SK-N-SH (cell line): ENCODE measurements at regions not wholly inside any gene's neighbourhood (a gene's known extent, or its start where the extent isn't known, plus 50 kb on each side); places are given as distances from the start of the nearest gene placed in this dataset.

Experiments used
- CTCF ChIA-PET: fragments of 300-600, 350-600 bp; formaldehyde crosslinking; extraction: SDS; loops from one replicate; lab custom pipeline; 2021; lab: Yijun Ruan, JAX
- POLR2A ChIA-PET: fragments of 350-600 bp; sonication (Branson Sonifier 250); formaldehyde crosslinking; extraction: SDS; loops from one replicate; lab custom pipeline; 2020; ENCODE audit warnings: antibody characterized with exemption, inconsistent platforms; lab: Yijun Ruan, JAX
- DNase-seq: peaks from one replicate; pipeline ENCODE4 v3.0.0; 2012
- H2AFZ ChIP-seq: fragments of 200-600 bp; sonication (generic); 2 replicates; pipeline ENCODE4 v1.8.1; 2016; ENCODE audit warnings: antibody characterized with exemption, mild to moderate bottlenecking, low read depth
- H3F3A ChIP-seq: fragments of 200-600 bp; sonication (generic); replicated peaks from 2 replicates; pipeline ENCODE3; 2016; ENCODE audit warnings: antibody characterized with exemption, mild to moderate bottlenecking; ENCODE audit not compliant: insufficient read depth
- H3K27ac ChIP-seq, 2 experiments: fragments of 200-500 bp in 1 of 2; fragments of 200-600 bp in 1 of 2; sonication (Bioruptor generic) in 1 of 2; sonication (generic), shearing (Covaris generic) in 1 of 2; 2 replicates each; pipeline versions ENCODE4 v1.5.1 to v1.6.1; 2014 to 2016; ENCODE audit warnings: low read depth in 2 of 2, inconsistent platforms in 1 of 2, low read length in 1 of 2, mild to moderate bottlenecking in 1 of 2, mixed read lengths in 1 of 2
- H3K27me3 ChIP-seq: fragments of 200-600 bp; sonication (generic), shearing (Covaris generic); 2 replicates; pipeline ENCODE4 v1.6.1; 2016; ENCODE audit warnings: mixed run types; ENCODE audit not compliant: insufficient read depth
- H3K36me3 ChIP-seq, 2 experiments: fragments of 200-500 bp in 1 of 2; fragments of 200-600 bp in 1 of 2; sonication (Bioruptor generic) in 1 of 2; sonication (generic) in 1 of 2; replicated peaks in 1 of 2; 2 replicates each; pipeline versions ENCODE3 to v1.5.1; 2014 to 2016; ENCODE audit warnings: low read length in 1 of 2, mild to moderate bottlenecking in 1 of 2; ENCODE audit not compliant: insufficient read depth in 2 of 2, control insufficient read depth in 1 of 2
- H3K4me1 ChIP-seq, 2 experiments: fragments of 200-500 bp in 1 of 2; fragments of 200-600 bp in 1 of 2; sonication (Bioruptor generic) in 1 of 2; sonication (generic), shearing (Covaris generic) in 1 of 2; 2 replicates each; pipeline versions ENCODE4 v1.5.1 to v1.6.1; 2014 to 2016; ENCODE audit warnings: low read depth in 1 of 2, low read length in 1 of 2, mixed run types in 1 of 2; ENCODE audit not compliant: insufficient read depth in 2 of 2, control insufficient read depth in 1 of 2
- H3K4me2 ChIP-seq: fragments of 200-600 bp; sonication (generic), shearing (Covaris generic); 2 replicates; pipeline ENCODE4 v1.6.1; 2017; ENCODE audit warnings: mixed run types
- H3K4me3 ChIP-seq, 2 experiments: fragments of 200-500 bp in 1 of 2; fragments of 200-600 bp in 1 of 2; sonication (Bioruptor generic) in 1 of 2; sonication (generic), shearing (Covaris generic) in 1 of 2; 2 replicates each; pipeline versions ENCODE4 v1.5.1 to v1.8.1; 2014 to 2016; ENCODE audit warnings: low read depth in 2 of 2, inconsistent platforms in 1 of 2, low read length in 1 of 2, mild to moderate bottlenecking in 1 of 2, mixed read lengths in 1 of 2, moderate library complexity in 1 of 2
- H3K79me2 ChIP-seq: fragments of 200-600 bp; sonication (generic); 2 replicates; pipeline ENCODE4 v1.8.1; 2017; ENCODE audit warnings: mild to moderate bottlenecking; ENCODE audit not compliant: insufficient read depth
- H3K9ac ChIP-seq: fragments of 200-600 bp; sonication (generic); 2 replicates; pipeline ENCODE4 v1.6.1; 2017; ENCODE audit warnings: mixed run types
- H3K9me2 ChIP-seq: fragments of 200-600 bp; sonication (generic); 2 replicates; pipeline ENCODE4 v1.6.1; 2017; ENCODE audit warnings: mixed run types
- H3K9me3 ChIP-seq: fragments of 200-600 bp; sonication (generic); 2 replicates; pipeline ENCODE4 v1.6.1; 2017; ENCODE audit warnings: mixed run types, mild to moderate bottlenecking, moderate library complexity
- H4K20me1 ChIP-seq: fragments of 200-600 bp; sonication (generic); 2 replicates; pipeline ENCODE4 v1.6.1; 2017; ENCODE audit warnings: mild to moderate bottlenecking, mixed run types; ENCODE audit not compliant: insufficient read depth
- CTCF ChIP-seq: fragments of 200-600 bp; sonication (generic); IDR thresholded peaks from 2 replicates; pipeline ENCODE4 v1.6.1; 2017; ENCODE audit warnings: antibody characterized with exemption, mild to moderate bottlenecking, moderate library complexity
- EZH2phosphoT487 ChIP-seq: fragments of 200-600 bp; sonication (generic); IDR thresholded peaks from 2 replicates; pipeline ENCODE4 v1.6.1; 2017; ENCODE audit warnings: low read depth, mixed run types, mild to moderate bottlenecking, antibody characterized with exemption, moderate library complexity, borderline replicate concordance
- FOSL2 ChIP-seq: IDR thresholded peaks from 2 replicates; pipeline ENCODE4 v1.4.0; 2012; ENCODE audit warnings: low read depth, mild to moderate bottlenecking, moderate library complexity, borderline replicate concordance
- FOXJ3 ChIP-seq: sonication (generic); formaldehyde crosslinking; IDR thresholded peaks from 2 replicates; pipeline ENCODE4 v1.5.1; 2020; ENCODE audit warnings: mild to moderate bottlenecking, missing genetic modification reagents
- FOXM1 ChIP-seq: IDR thresholded peaks from 2 replicates; pipeline ENCODE4 v1.4.0; 2012; ENCODE audit warnings: low read depth, mild to moderate bottlenecking
- GABPA ChIP-seq: IDR thresholded peaks from 2 replicates; pipeline ENCODE4 v1.4.0; 2012; ENCODE audit warnings: low read depth, mild to moderate bottlenecking
- GATA2 ChIP-seq: sonication (generic); formaldehyde crosslinking; IDR thresholded peaks from 2 replicates; pipeline ENCODE4 v1.5.0; 2020; ENCODE audit warnings: mild to moderate bottlenecking, missing genetic modification reagents
- IRF3 ChIP-seq: fragments of 150-350 bp; IDR thresholded peaks from 2 replicates; pipeline ENCODE4 v1.6.1; 2016; ENCODE audit warnings: mild to moderate bottlenecking, low read depth, low read length
- JUND ChIP-seq: IDR thresholded peaks from 2 replicates; pipeline ENCODE4 v1.4.0; 2012
- MEF2A ChIP-seq: IDR thresholded peaks from 2 replicates; pipeline ENCODE4 v1.4.0; 2012; ENCODE audit warnings: low read depth, borderline replicate concordance
- MXI1 ChIP-seq: IDR thresholded peaks from 2 replicates; pipeline ENCODE4 v1.6.1; 2012; ENCODE audit warnings: mild to moderate bottlenecking, low read depth, low read length, improper control_type of control experiment
- NFIC ChIP-seq: IDR thresholded peaks from 2 replicates; pipeline ENCODE4 v1.4.0; 2012; ENCODE audit warnings: borderline replicate concordance
- RCOR1 ChIP-seq: fragments of 150-350 bp; IDR thresholded peaks from 2 replicates; pipeline ENCODE4 v1.6.1; 2017; ENCODE audit warnings: antibody characterized with exemption, low read length
- REST ChIP-seq: IDR thresholded peaks from 2 replicates; pipeline ENCODE4 v1.6.1; 2012; ENCODE audit warnings: mild to moderate bottlenecking, low read depth, low read length, moderate library complexity
- RXRA ChIP-seq: IDR thresholded peaks from 2 replicates; pipeline ENCODE4 v1.4.0; 2012; ENCODE audit warnings: low read depth, mild to moderate bottlenecking, borderline replicate concordance
- SIN3A ChIP-seq: IDR thresholded peaks from 2 replicates; pipeline ENCODE4 v1.6.1; 2012; ENCODE audit warnings: low read depth, mild to moderate bottlenecking, low read length, moderate library complexity, borderline replicate concordance
- TAF1 ChIP-seq: IDR thresholded peaks from 2 replicates; pipeline ENCODE4 v1.6.1; 2012; ENCODE audit warnings: low read depth, mild to moderate bottlenecking, low read length, moderate library complexity, borderline replicate concordance
- USF1 ChIP-seq: IDR thresholded peaks from 2 replicates; pipeline ENCODE4 v1.4.0; 2012; ENCODE audit warnings: low read depth, borderline replicate concordance
- WGBS: methylation state at CpG from one replicate; pipeline ENCODE4 v1.1.6; 2017; ENCODE audit warnings: low lambda C conversion rate; 5-methylcytosine and 5-hydroxymethylcytosine counted together

GRCh38 chr10:106519376-106520030 lies 645.0 kb downstream of the SORCS1 start:
- CTCF ChIA-PET = interaction anchor here (1.0 to 1.3 kb wide), 2 partner anchors 16 to 106 kb away, joined by 3 to 4 read pairs; no protein-coding TSS in a partner anchor
- Histone ChIP-seq H3K27ac (peak overlapping the region in 1 of 2 experiments; percentile 71; a peak in 1 of 4 replicates), H2AFZ (no peak overlapping the region), H3K27me3 (no peaks in the 10 kb centered on the region), H3K4me1 (peaks cover 0 to 6% of the 10 kb centered on the region in 2 experiments; a peak in 3 of 4 replicates), H3K9me3 (no peaks in the 10 kb centered on the region), H4K20me1 (no peaks in the 10 kb centered on the region), H3K9me2 (no peaks in the 10 kb centered on the region), H3K79me2 (no peaks in the 10 kb centered on the region), H3F3A (no peaks in the 10 kb centered on the region), H3K9ac (no peak overlapping the region), H3K36me3 (no peaks in the 10 kb centered on the region), H3K4me3 (no peak overlapping the region), H3K4me2 (no peak overlapping the region)
- POLR2A ChIA-PET = no interaction called here
- DNase-seq = no peak
- 29% methylated on average over 2 of the region's 2 CpGs for WGBS
- no peak for TF ChIP-seq JUND
- no peak for TF ChIP-seq FOSL2

- Histone ChIP-seq H3K4me2 (no peak overlapping the region), H3F3A (no peaks in the 10 kb centered on the region), H3K79me2 (no peaks in the 10 kb centered on the region), H4K20me1 (no peaks in the 10 kb centered on the region), H3K36me3 (no peaks in the 10 kb centered on the region), H3K27me3 (no peaks in the 10 kb centered on the region), H3K9me2 (no peaks in the 10 kb centered on the region), H2AFZ (no peak overlapping the region), H3K9ac (no peak overlapping the region), H3K27ac (no peak overlapping the region), H3K4me1 (peaks cover 0 to 6% of the 10 kb centered on the region in 2 experiments; a peak in 3 of 4 replicates), H3K9me3 (no peaks in the 10 kb centered on the region), H3K4me3 (no peak overlapping the region)
- ChIA-PET CTCF (no interaction called here), POLR2A (no interaction called here)
- TF ChIP-seq RCOR1 (no peak), IRF3 (no peak), JUND (no peak), RXRA (no peak), USF1 (no peak), REST (no peak), FOXM1 (no peak), MEF2A (no peak), GABPA (no peak), SIN3A (no peak), FOSL2 (no peak), CTCF (no peak), GATA2 (CRISPR knock-in tag) (no peak), FOXJ3 (CRISPR knock-in tag) (no peak), EZH2phosphoT487 (no peak), MXI1 (no peak), TAF1 (no peak), NFIC (no peak)
- 23% methylated on average over 6 of the region's 6 CpGs for WGBS
- DNase-seq = no peak
Observed at GRCh38 chr10:106515206-106515790, 649.2 kb downstream of the SORCS1 start.
